ENCODE measurements at regions not wholly inside any gene's neighbourhood (a gene's known extent, or its start where the extent isn't known, plus 50 kb on each side); places are given as distances from the start of the nearest gene placed in this dataset.

GRCh38 chr7:73945022-73945421, 83.0 kb upstream of the ELN start:
- TF ChIP-seq CTCF (IDR thresholded peaks at IDR 0.05; ENCODE audit: low read depth, low read length, poor library complexity, severe bottlenecking): no peak
- no peak for TF ChIP-seq EZH2phosphoT487 (IDR thresholded peaks at IDR 0.05; ENCODE audit: borderline replicate concordance, low read length)
